NCI-H446 (cell line): ENCODE measurements at regions not wholly inside any gene's neighbourhood (a gene's known extent, or its start where the extent isn't known, plus 50 kb on each side); places are given as distances from the start of the nearest gene placed in this dataset.
"Not testable (repeated sequence)": the region's sequence is repeated elsewhere in the genome, so short reads cannot be mapped to it uniquely, and the experiment has no call there.

Source experiments
- DNase-seq, 2 experiments: peaks; one replicate each; lab custom pipeline; 2025; lab: John Stamatoyannopoulos, UW

GRCh38 chr6:126667728-126668127, 327.8 kb downstream of the CENPW start:
- no peak for DNase-seq

GRCh38 chr6:126672649-126673048, 332.7 kb downstream of the CENPW start:
- no peak for DNase-seq

- not testable (repeated sequence) for DNase-seq
Measured at GRCh38 chr6:126673749-126674148, 333.8 kb downstream of the CENPW start.

GRCh38 chr6:126682440-126682839, 342.5 kb downstream of the CENPW start:
- DNase-seq: no peak

- DNase-seq: no peak
Measured at GRCh38 chr6:126685182-126685581, 345.3 kb downstream of the CENPW start.

- DNase-seq: no peak
Measured at GRCh38 chr6:126696921-126697693, 357.2 kb downstream of the CENPW start.

- DNase-seq: no peak
Measured at GRCh38 chr6:126698732-126699240, 358.9 kb downstream of the CENPW start.

- DNase-seq: no peak
Measured at GRCh38 chr6:126701676-126702560, 362.0 kb downstream of the CENPW start.

GRCh38 chr6:126716032-126716431, 376.1 kb downstream of the CENPW start:
- DNase-seq: no peak

- no peak for DNase-seq
Measured at GRCh38 chr6:126716826-126717509, 377.1 kb downstream of the CENPW start.

- DNase-seq: no peak
Measured at GRCh38 chr6:126718600-126719327, 378.8 kb downstream of the CENPW start.

- no peak for DNase-seq
Measured at GRCh38 chr6:126720304-126720703, 380.4 kb downstream of the CENPW start.

GRCh38 chr6:126721581-126722160, 381.8 kb downstream of the CENPW start:
- DNase-seq: no peak

- no peak for DNase-seq
Measured at GRCh38 chr6:126722411-126722810, 382.5 kb downstream of the CENPW start.

GRCh38 chr6:126723541-126724170, 383.7 kb downstream of the CENPW start:
- no peak for DNase-seq

- no peak for DNase-seq
Measured at GRCh38 chr6:126724821-126725220, 384.9 kb downstream of the CENPW start.

- not testable (repeated sequence) for DNase-seq
Measured at GRCh38 chr6:126726454-126726853, 386.5 kb downstream of the CENPW start.

- no peak for DNase-seq
Measured at GRCh38 chr6:126738146-126738545, 380.3 kb upstream of the RSPO3 start.

GRCh38 chr6:126738641-126739040, 379.8 kb upstream of the RSPO3 start:
- DNase-seq: no peak

GRCh38 chr6:126743076-126743475, 375.4 kb upstream of the RSPO3 start:
- DNase-seq: no peak
